Glomerular visceral epithelial cell (primary cell): ENCODE measurements at regions not wholly inside any gene's neighbourhood (a gene's known extent, or its start where the extent isn't known, plus 50 kb on each side); places are given as distances from the start of the nearest gene placed in this dataset.

Experiments used
- DNase-seq: peaks from one replicate; pipeline ENCODE4 v3.0.0-alpha.2; 2016; ENCODE audit errors: extremely low spot score

- DNase-seq, result no peak
Observed at GRCh38 chr7:382043-382400, 92.1 kb downstream of the FOXL3 start.

DNA sequence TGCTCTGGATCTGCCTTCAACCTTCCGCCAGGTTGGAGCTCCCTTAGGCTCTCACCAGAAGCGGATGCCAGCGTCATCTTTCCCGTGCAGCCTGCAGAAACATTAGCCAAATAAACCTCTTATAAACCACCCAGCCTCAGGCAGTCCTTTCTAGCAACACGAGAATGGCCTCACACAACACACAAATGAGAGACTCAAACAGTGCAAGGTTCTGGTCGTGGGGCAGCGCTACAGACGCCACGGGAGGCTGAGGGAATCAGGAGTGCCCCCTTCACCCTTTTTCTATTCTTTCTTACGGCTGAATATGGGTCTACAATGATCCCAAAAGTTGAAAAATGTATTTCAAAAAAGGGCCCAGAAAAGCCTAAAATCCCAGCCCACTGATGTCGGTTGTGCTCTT lies 96.4 kb downstream of the FOXL3 start:
- DNase-seq, result no peak

DNA sequence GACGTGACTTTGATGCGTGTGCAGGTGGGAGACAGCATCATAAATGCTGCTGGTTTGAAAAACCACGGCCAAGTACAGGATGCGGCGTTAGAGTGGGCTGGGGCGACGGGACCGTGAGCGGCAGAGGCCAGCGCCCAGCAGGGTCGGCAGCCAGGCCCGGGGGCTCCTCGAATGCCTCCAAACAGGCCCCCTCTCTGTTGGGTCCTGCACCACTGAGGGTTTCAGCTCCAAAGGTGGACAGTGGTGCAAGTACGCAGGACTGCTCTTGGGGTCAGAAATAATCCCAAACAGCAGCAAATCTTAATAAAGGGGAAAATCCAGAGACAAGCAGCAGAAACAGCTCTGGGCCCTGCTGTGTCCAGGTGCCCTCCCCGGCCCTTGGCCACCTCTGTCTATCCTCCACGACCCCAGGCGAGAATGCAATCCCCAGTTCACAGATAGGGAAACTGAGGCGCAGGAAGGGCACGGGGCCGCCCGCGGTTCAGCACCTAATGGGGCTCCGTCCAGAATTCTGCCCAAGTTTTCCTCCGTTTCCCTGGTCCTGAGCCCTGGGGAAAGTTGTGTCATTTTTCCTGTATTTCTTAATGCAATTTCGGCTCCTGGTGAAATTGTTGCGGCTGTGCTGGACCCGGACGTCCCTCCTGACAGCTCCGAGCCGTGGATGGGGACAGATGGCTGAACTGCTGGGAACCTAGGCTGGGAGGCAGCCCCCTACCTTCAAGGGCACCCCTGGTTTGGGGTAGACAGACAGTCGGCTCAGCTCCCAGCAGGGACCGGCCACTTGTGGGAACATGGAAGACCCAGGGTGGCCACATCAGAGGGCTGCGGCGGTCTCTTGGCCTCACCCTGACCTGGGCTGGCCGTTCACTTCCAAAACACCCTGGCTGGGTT lies 97.4 kb downstream of the FOXL3 start:
- no peak for DNase-seq

DNA sequence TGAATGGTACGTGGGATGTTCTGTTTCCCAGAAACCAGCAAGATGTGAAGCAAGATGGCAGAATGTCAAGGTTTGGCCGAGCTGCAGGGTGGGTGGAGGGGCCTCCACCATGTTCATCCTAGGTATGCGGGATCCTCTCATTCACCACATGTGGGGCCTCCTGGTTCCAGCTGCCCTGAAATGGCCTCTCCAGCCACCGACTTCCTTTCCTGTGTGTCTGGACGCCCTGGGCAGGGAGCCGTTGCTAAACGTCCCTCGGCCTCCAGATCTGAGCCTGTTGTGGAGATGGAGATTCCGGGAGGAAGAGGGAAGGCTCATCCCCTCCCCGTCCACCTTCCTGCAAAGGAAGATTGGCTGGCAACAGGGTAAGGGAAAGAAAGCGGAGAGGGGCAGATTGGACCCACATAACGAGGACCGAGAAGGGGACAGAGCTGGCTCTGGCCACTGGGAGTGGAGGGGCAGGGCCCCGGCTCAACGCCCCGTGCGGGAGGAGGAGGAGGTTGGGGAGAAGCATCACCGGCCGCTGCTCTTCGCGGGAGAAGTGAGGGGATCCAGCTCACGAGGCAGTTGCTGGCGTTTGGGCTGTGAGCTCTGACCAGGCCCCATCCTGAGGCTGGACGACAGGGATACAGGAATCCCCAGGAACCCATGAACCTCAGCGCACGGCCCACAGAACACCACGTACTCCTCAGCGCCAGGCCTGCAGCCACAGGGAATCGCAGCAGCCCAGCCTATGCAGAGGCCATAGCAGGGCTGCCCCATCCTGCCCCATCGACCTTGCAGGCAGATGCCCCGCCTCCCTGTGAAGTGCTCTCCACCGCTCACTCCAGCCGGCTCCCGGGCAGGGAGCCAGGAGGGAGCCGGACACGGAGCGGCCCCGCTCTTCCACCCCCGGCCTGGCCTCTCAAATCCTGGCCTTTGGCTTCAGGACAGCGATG lies 98.3 kb downstream of the FOXL3 start:
- DNase-seq, result no peak

- DNase-seq, result no peak
Observed at GRCh38 chr7:388961-389701, 99.2 kb downstream of the FOXL3 start.

DNA sequence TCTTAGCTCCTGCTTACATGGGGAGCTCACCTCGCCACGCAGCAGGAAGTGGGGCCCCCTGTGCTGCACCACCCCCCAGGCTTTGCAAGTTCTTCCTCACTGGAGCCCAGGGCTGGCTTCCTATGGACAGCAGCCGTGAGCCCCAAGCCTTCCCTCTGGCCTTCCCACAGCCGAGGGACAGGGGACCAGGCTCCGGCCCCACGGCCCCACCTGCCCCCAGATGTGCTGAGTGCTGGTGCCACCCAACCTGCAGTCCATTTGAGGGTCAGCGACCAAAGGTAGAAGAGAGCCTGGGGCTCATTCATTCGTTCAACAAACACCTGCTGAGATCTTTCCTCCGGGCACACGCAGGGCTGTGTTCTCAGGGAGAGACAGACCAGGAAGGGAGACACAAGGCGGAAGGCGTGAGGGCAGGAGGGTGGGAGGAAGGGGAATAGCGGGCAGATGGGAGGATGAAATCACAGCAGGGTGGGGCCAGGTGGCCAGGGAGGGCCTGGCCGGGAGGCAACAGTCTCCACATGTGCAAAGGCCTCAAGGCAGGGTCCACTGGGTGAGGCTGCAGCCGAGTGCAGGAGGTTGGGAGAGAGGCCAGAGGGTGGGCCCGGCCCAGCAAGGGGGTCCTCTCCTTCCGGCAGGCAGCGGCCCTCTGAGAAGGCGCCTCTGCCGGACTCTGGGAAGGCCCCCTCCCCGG lies 100.1 kb downstream of the FOXL3 start:
- no peak for DNase-seq

DNA sequence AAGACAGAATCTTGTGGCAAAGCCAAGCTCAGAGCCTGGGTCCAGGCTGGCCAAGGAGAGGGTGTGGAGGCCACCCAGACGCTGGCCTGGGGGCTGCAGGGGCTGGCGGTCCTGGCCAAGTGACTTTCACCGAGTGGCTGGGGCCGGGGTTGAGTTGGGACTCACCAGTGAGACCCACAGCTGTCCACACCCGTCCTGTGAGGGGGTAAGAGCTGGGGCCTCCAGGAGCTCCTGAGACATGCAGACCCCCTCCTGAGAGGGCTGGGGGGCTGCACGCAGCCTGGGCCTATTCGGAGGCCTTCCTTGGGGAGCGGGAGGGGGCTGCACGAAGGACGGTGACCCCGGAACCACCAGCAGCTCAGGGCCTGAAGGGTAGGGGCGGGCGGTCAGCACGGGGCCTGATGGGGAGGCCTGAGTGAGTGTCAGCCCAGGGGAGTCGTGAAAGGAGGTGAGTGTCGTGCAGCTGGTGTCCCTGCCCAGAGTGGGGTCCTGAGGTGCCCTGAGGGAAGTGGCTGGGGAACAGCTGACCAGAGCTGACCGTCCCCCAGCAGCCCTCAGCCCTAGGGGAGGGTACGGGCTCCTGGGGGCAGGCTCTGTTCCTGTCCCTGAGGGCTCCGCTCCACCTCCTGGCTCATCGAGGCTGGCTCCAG lies 100.9 kb downstream of the FOXL3 start:
- DNase-seq, result no peak

DNA sequence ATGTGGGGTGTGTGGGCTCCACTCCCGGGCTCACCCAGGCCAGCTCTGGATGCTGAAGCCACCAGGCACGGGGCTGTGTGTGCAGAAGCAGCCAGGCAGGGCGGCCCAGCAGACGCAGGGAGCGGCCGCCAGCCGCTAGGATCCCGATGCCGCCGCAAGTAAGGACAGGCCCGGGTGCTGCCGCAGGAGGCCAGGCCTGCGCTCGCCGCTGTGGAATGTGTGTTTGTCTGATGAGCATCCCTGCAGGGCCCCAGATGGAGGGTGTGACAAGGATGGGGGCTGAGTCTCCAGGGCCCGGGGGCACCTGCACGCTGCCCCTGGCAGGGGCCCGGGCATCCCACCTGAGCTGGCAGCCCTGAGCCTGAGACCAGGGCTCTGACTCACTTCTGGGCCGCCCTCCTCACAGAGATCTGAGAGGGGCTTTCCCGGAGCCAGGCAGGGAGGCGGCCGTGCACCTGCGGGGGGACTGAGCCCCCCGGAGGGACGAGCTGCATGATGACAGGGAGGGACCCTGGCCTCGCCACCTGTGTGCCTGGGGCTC lies 101.5 kb downstream of the FOXL3 start:
- DNase-seq, result no peak

GRCh38 chr7:391961-392524 lies 102.1 kb downstream of the FOXL3 start:
- DNase-seq, result no peak

GRCh38 chr7:392822-393221 lies 102.9 kb downstream of the FOXL3 start:
- DNase-seq, result no peak

DNA sequence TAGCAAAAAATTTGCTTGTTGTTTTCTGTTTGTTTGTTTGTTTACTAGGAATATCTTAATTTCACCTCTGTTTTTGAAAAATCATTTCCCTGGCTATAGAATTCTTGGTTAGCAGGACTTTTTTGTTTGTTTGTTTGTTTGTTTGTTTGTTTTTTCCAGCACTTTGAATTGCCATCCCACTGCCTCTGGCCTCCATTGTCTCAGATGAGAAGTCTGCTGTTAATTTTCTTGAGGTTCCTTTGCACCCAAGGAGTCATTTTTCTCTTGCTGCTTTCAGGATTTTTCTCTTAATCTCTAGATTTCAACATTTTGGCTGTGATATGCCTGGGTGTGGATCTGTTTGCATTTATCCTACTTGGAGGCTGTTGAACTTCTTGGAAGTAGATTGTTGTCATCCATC lies 105.7 kb downstream of the FOXL3 start:
- no peak for DNase-seq

- no peak for DNase-seq
Observed at GRCh38 chr7:398888-399287, 108.9 kb downstream of the FOXL3 start.

DNA sequence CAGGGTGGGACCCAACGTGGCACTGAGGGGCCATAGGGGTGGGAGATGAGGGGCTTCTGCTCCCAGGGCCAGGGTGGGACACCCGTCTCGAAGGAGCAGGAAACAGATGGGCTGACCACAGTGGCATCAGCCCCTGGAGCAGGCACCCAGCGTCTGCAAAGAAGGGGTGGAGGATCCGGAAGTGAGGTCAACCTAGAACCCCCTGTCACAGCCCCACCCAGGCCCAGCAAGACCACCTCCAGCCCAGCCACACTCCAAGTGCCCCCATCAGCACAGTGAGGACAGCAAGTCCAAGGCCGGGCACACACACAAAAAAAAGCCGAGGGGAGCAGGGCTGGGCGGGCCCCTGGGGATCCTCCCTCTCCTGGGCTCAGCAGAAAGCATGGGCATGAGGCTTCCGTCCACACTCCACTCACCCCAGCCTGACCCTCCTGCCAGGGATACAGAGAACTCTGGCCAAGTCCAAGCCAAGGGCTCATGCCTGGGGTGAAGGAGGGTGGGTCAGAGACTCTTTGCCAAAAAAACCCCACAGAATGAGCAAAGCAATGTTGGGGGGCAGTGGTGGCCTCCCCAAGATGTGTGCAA lies 111.0 kb downstream of the FOXL3 start:
- no peak for DNase-seq

- DNase-seq, result no peak
Observed at GRCh38 chr7:401495-401894, 111.5 kb downstream of the FOXL3 start.

DNA sequence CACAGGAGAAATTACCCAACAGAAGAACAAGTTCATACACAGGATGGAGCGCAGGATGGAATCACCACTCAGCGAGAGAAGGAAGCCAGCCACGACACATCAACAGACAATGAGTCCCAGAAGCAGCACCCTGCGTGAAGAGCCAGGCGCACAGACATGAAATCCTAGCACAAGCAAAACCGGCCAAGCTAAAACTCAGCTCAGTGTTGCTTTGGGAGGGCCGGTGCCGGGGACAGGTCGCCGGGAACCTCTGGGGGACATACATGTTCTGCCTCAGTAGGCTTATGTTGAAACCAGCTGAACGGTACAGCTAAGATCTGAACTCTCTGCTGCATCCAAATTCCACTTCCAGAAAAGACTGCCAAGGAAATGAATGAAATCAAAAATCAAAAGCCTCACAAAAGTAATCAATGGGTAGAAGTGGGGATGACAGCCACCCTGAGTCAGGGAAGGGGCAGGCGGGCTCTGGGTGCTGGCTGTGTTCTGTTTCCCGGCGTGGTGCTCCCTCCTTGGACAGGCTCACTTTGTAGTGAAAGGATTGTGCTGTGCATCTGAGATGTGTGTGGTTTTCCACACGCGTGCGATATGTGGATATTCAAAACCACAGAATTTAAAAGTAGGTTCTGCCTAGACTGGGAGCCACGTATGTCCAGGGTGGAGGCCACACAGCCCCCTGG lies 114.7 kb downstream of the PDGFA start:
- no peak for DNase-seq

DNA sequence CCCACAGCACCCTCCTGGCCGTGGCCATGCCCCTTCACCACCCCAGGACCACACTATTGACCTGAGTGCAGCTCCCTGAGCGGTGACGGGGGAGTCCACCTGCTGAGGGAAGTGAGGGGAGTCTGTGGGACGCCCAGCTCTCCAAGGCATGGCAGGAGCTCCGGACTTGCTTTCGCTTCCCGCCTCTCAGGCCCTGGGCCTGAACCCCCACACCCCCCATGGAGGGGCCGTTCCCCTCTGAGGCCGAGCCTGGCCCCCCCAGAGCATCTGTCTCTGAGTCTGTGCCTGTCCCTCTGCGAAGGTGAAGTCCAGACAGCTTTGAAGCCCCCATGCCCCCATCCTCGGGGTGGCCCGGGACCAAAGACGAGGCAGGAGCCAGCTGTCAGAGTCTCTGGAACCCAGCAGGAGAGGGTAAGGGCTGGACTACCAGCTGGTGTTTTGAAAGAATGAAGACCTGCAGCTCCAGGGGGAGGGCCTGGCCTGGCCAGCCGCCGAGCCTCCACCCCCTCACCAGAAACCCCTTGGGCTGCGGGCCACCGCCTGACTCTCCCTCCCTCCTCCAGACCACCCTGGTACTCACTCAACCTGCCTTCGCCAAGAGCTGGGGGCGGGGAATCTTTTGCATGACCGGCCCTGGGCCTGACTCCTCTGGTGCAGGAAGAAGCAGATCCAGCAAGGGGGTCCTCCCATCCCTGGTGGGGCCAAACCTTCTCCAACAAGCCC lies 114.0 kb downstream of the PDGFA start:
- no peak for DNase-seq

DNA sequence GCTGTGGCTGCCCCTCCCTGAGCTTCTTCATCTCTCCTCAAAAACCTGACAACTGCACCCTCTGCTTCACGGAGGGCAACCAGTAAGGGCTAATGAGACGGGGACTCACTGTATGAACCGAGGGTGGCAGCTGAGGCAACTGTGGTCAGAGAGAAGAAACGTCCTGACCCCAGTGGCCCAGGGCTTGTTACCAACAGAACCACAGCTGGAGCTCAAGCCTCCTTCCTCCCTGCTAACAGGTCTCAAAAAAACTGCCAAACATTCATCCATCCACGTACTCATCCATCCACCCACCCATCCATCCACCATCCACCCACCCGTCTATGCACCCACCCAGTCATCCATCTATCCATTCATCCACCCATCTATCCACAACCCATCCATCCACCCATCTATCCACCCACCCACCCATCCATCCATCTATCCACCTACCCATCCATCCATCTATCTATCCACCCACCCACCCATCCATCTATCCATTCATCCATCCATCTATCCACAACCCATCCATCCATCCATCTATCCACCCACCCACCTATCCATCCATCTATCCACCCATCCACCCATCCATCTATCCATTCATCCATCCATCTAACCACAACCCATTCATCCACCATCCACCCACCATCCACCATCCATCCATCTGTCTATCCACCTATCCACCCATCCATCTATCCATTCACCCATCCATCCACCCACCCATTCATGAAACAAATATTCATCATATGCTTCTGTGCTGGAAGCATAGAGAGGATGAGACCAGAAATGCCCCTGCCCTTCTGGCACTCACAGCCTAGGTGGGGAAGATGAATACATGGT lies 111.7 kb downstream of the PDGFA start:
- DNase-seq, result no peak

DNA sequence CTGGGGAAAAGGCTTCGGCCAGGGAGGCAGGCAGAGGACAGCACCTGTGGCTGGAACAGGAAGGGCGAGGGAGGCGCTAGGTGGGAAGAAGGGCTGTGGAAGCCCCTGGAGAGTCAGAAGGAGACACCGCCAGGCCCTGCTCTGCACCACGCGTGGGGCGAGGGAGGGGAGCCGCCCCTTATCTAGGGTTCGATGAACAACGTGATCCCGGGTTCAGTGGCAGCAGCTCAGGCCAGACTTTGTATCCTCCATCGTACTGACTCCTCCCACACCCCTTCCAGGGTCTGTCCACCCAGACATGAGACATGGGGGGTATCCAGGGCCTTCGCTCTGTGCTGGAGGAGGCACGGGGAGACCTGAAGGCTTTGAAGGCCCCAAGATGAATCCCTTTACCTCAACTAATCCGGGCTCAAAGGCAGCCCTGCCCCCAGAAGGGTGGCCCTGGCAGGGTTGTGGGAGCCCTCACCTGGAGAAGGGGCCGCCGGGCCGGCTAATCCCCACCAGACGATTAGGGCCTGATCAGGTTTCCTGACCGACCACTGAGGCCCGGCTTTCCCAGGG lies 110.8 kb downstream of the PDGFA start:
- DNase-seq, result no peak
